Endothelial cell of umbilical vein (primary cell): ENCODE measurements at regions not wholly inside any gene's neighbourhood (a gene's known extent, or its start where the extent isn't known, plus 50 kb on each side); places are given as distances from the start of the nearest gene placed in this dataset.

Source experiments
- BruUV-seq: library from RNA; stranded (reverse); fragments of 400-500 nt; replicated peaks from 2 replicates; lab custom pipeline; 2021; lab: Mats Ljungman, UMichigan
- CTCF ChIA-PET: fragments of 300-600, 350-600 bp; sonication (Branson Sonifier 250); formaldehyde crosslinking; loops from one replicate; lab custom pipeline; 2021; ENCODE audit warnings: antibody characterized with exemption, inconsistent platforms; lab: Charles Lee
- POLR2A ChIA-PET: fragments of 300-600, 350-600 bp; sonication (Branson Sonifier 250); formaldehyde crosslinking; loops from one replicate; lab custom pipeline; 2021; ENCODE audit warnings: antibody characterized with exemption, inconsistent platforms; lab: Charles Lee
- DNase-seq: peaks from one replicate; pipeline ENCODE4 v3.0.0-alpha.2; 2011; ENCODE audit warnings: low read depth, low spot score
- FAIRE-seq: peaks from 2 replicates; lab custom pipeline; 2011; peaks lifted over from hg19 to GRCh38; lab: Jason Lieb, UNC
- H2AFZ ChIP-seq: 2 replicates; pipeline ENCODE4 v1.6.0; 2012; ENCODE audit warnings: low read depth, low read length, control low read depth, inconsistent platforms
- H3K27ac ChIP-seq: 2 replicates; pipeline ENCODE4 v1.5.1; 2011; ENCODE audit warnings: low read depth, mild to moderate bottlenecking, control low read depth, low read length, moderate library complexity; ENCODE audit not compliant: insufficient read depth
- H3K27me3 ChIP-seq, 2 experiments: 2 replicates each; pipeline versions ENCODE4 v1.6.0 to v1.6.1; 2011; ENCODE audit warnings: low read length in 2 of 2, mixed read lengths in 1 of 2; ENCODE audit not compliant: control insufficient read depth in 2 of 2, insufficient read depth in 2 of 2
- H3K36me3 ChIP-seq, 2 experiments: 2 replicates in 1 of 2; 3 replicates in 1 of 2; pipeline ENCODE4 v1.5.1; 2011; ENCODE audit warnings: low read length in 2 of 2, mild to moderate bottlenecking in 1 of 2, moderate library complexity in 1 of 2; ENCODE audit not compliant: control insufficient read depth in 2 of 2, insufficient read depth in 2 of 2; ENCODE audit errors: extremely low read depth in 1 of 2
- H3K4me1 ChIP-seq: 3 replicates; pipeline ENCODE4 v1.5.1; 2011; ENCODE audit warnings: mild to moderate bottlenecking, low read length; ENCODE audit not compliant: control insufficient read depth, insufficient read depth; ENCODE audit errors: extremely low read depth
- H3K4me2 ChIP-seq: 2 replicates; pipeline ENCODE4 v1.6.1; 2011; ENCODE audit warnings: low read length, control low read depth, mixed read lengths; ENCODE audit not compliant: insufficient read depth
- H3K4me3 ChIP-seq, 3 experiments: fragments of 200-600 bp in 1 of 3; sonication (generic), shearing (Covaris generic) in 1 of 3; replicated peaks in 1 of 3; 2 replicates each; pipeline ENCODE4 v1.5.1; 2011 to 2016; ENCODE audit warnings: control low read depth in 3 of 3, low read length in 3 of 3, mild to moderate bottlenecking in 2 of 3, inconsistent platforms in 1 of 3, low read depth in 1 of 3, moderate library complexity in 1 of 3; ENCODE audit not compliant: insufficient read depth in 1 of 3
- H3K79me2 ChIP-seq: 2 replicates; pipeline ENCODE4 v1.6.0; 2012; ENCODE audit warnings: low read length, inconsistent platforms; ENCODE audit not compliant: control insufficient read depth, insufficient read depth
- H3K9ac ChIP-seq: replicated peaks from 2 replicates; pipeline ENCODE3; 2011; ENCODE audit warnings: low read length, control low read depth; ENCODE audit not compliant: insufficient read depth; ENCODE audit errors: extremely low read depth
- H3K9me1 ChIP-seq: replicated peaks from 3 replicates; pipeline ENCODE4 v1.6.0; 2011; ENCODE audit warnings: mild to moderate bottlenecking, low read length; ENCODE audit not compliant: control insufficient read depth, insufficient read depth; ENCODE audit errors: extremely low read depth
- H3K9me3 ChIP-seq: replicated peaks from 2 replicates; pipeline ENCODE4 v1.5.1; 2012; ENCODE audit warnings: low read length, inconsistent platforms; ENCODE audit not compliant: control insufficient read depth, insufficient read depth
- H4K20me1 ChIP-seq: replicated peaks from 2 replicates; pipeline ENCODE3; 2011; ENCODE audit warnings: mild to moderate bottlenecking, low read length; ENCODE audit not compliant: control insufficient read depth, insufficient read depth; ENCODE audit errors: extremely low read depth
- CTCF ChIP-seq, 2 donors: IDR thresholded peaks; 1 replicate in 1 of 2; 2 replicates in 1 of 2; pipeline ENCODE4 v1.5.1; 2011; ENCODE audit warnings: low read length in 2 of 2, mild to moderate bottlenecking in 2 of 2, moderate library complexity in 2 of 2, control low read depth in 1 of 2, inconsistent platforms in 1 of 2, low read depth in 1 of 2; ENCODE audit not compliant: insufficient read depth in 1 of 2; ENCODE audit errors: extremely low read depth in 1 of 2
- EZH2 ChIP-seq: IDR thresholded peaks from 2 replicates; pipeline ENCODE4 v1.6.1; 2012; ENCODE audit warnings: borderline replicate concordance, low read depth, mild to moderate bottlenecking, moderate library complexity, low read length, inconsistent platforms; ENCODE audit not compliant: severe bottlenecking
- GATA2 ChIP-seq: IDR thresholded peaks from 2 replicates; pipeline ENCODE4 v1.7.0; 2011; ENCODE audit warnings: low read depth, mild to moderate bottlenecking, moderate library complexity, mixed read lengths, low read length; ENCODE audit not compliant: insufficient read length, insufficient read depth
- JUN ChIP-seq: IDR thresholded peaks from 2 replicates; pipeline ENCODE4 v1.6.1; 2011; ENCODE audit warnings: borderline replicate concordance, low read depth; ENCODE audit not compliant: insufficient read length, insufficient read depth
- MAX ChIP-seq: IDR thresholded peaks from 2 replicates; pipeline ENCODE4 v1.6.1; 2011; ENCODE audit not compliant: insufficient read depth, insufficient read length
- POLR2AphosphoS5 ChIP-seq: IDR thresholded peaks from 2 replicates; pipeline ENCODE4 v1.6.1; 2012; ENCODE audit warnings: low read depth, mild to moderate bottlenecking, control low read depth, low read length, moderate library complexity; ENCODE audit not compliant: insufficient read depth
- dilution Hi-C: fragments of 300-500 bp; cut with MboI; formaldehyde crosslinking; loops from one replicate; pipeline ENCODE4 v1.15.0; 2019; ENCODE audit warnings: low sequenced_read_pairs; ENCODE audit not compliant: extremely low pct_ligation_motif_present
- intact Hi-C: fragments of 100-400 bp; cut with micrococcal nuclease; formaldehyde crosslinking; loops from one replicate; pipeline ENCODE4 v1.10.0; 2022

GRCh38 chr3:13159890-13160289 lies 86.7 kb upstream of the IQSEC1 start:
- BruUV-seq: no TSS peak
- no peak overlapping the region for H2AFZ ChIP-seq
- H3K79me2 ChIP-seq: no peaks in the 10 kb centered on the region
- no peaks in the 10 kb centered on the region for H3K9me3 ChIP-seq
- ChIA-PET POLR2A (no interaction called here), CTCF (no interaction called here)
- no peak overlapping the region for H3K27ac ChIP-seq
- H3K4me3 ChIP-seq: no peak overlapping the region
- no peaks in the 10 kb centered on the region for H3K9me1 ChIP-seq
- no peak for TF ChIP-seq EZH2
- no peak for TF ChIP-seq CTCF (IDR thresholded peaks at IDR 0.05; ENCODE audit: extremely low read depth in 1 of 2, insufficient read depth in 1 of 2, low read depth in 1 of 2, low read length in 2 of 2)
- TF ChIP-seq MAX: no peak
- TF ChIP-seq GATA2: no peak
- no peaks in the 10 kb centered on the region for H3K4me1 ChIP-seq
- intact Hi-C loops (no loop called here), dilution Hi-C loops (no loop called here)
- DNase-seq (no peak), FAIRE-seq (no peak)
- H3K4me2 ChIP-seq: no peak overlapping the region
- no peaks in the 10 kb centered on the region for H3K27me3 ChIP-seq
- no peaks in the 10 kb centered on the region for H3K36me3 ChIP-seq
- H4K20me1 ChIP-seq: no peaks in the 10 kb centered on the region
- no peak overlapping the region for H3K9ac ChIP-seq

DNA sequence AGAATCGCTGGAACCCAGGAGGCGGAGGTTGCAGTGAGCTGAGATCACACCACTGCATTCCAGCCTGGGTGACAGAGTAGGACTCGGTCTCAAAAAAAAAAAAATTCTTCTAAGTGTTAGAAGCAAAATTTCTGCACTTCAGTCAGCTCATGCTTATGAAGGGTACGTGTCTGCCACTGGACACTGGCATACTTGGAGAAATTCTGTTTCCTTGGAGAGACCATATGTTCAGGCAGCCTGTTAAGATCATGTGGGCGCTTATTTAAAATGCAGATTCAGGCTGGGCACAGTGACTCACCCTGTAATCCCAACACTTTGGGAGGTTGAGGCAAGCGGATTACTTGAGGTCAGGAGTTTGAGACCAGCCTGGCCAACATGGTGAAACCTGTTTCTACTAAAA lies 85.6 kb upstream of the IQSEC1 start:
- no peak for DNase-seq
- intact Hi-C loops (no loop called here), dilution Hi-C loops (no loop called here)
- H3K36me3 ChIP-seq: no peaks in the 10 kb centered on the region
- ChIA-PET CTCF (no interaction called here), POLR2A (no interaction called here)
- no peak overlapping the region for H3K9ac ChIP-seq
- H3K27ac ChIP-seq: no peak overlapping the region
- no peaks in the 10 kb centered on the region for H3K27me3 ChIP-seq
- no peaks in the 10 kb centered on the region for H3K4me1 ChIP-seq
- no peaks in the 10 kb centered on the region for H3K9me3 ChIP-seq
- H3K4me2 ChIP-seq: no peak overlapping the region
- no TSS peak for BruUV-seq
- no peaks in the 10 kb centered on the region for H3K9me1 ChIP-seq
- no peaks in the 10 kb centered on the region for H3K79me2 ChIP-seq
- no peak overlapping the region for H3K4me3 ChIP-seq
- H2AFZ ChIP-seq: no peak overlapping the region
- no peak for TF ChIP-seq MAX
- TF ChIP-seq POLR2AphosphoS5: no peak
- no peak for TF ChIP-seq GATA2
- TF ChIP-seq CTCF (IDR thresholded peaks at IDR 0.05; ENCODE audit: extremely low read depth in 1 of 2, insufficient read depth in 1 of 2, low read depth in 1 of 2, low read length in 2 of 2): no peak
- TF ChIP-seq JUN: no peak
- no peak for TF ChIP-seq EZH2
- no peaks in the 10 kb centered on the region for H4K20me1 ChIP-seq
- FAIRE-seq: no peak
